GM12891 (cell line): ENCODE measurements at regions not wholly inside any gene's neighbourhood (a gene's known extent, or its start where the extent isn't known, plus 50 kb on each side); places are given as distances from the start of the nearest gene placed in this dataset.
"Not testable (repeated sequence)": the region's sequence is repeated elsewhere in the genome, so short reads cannot be mapped to it uniquely, and the experiment has no call there.

Source experiments
- DNase-seq: peaks from one replicate; pipeline ENCODE4 v3.0.0; 2011; ENCODE audit warnings: low spot score; ENCODE audit not compliant: insufficient read length
- FAIRE-seq: peaks from 2 replicates; lab custom pipeline; 2011; peaks lifted over from hg19 to GRCh38; lab: Jason Lieb, UNC
- PAX5 ChIP-seq: IDR thresholded peaks from 2 replicates; pipeline ENCODE4 v1.6.1; 2011; ENCODE audit warnings: low read length, moderate library complexity, mild to moderate bottlenecking; ENCODE audit not compliant: insufficient read depth, severe bottlenecking
- POLR2A ChIP-seq: IDR thresholded peaks from 2 replicates; pipeline ENCODE4 v1.6.1; 2011; ENCODE audit warnings: low read depth, low read length, control low read depth
- POLR2AphosphoS5 ChIP-seq: IDR thresholded peaks from 2 replicates; pipeline ENCODE4 v1.6.1; 2011; ENCODE audit warnings: low read depth, low read length, control low read depth
- POU2F2 ChIP-seq: IDR thresholded peaks from 2 replicates; pipeline ENCODE4 v1.6.1; 2011; ENCODE audit warnings: low read depth, mild to moderate bottlenecking, control low read depth, low read length, moderate library complexity
- SPI1 ChIP-seq: IDR thresholded peaks from 2 replicates; pipeline ENCODE4 v1.6.1; 2011; ENCODE audit warnings: low read depth, low read length, control low read depth
- TAF1 ChIP-seq: IDR thresholded peaks from 2 replicates; pipeline ENCODE4 v1.6.1; 2011; ENCODE audit warnings: low read depth, low read length, control low read depth

GRCh38 chr10:117492504-117492903 is 50.0 kb upstream of the EMX2 start:
- TF ChIP-seq POLR2AphosphoS5 (no peak), POU2F2 (no peak), TAF1 (no peak), POLR2A (no peak), PAX5 (no peak), SPI1 (no peak)
- FAIRE-seq: no peak
- no peak for DNase-seq

GRCh38 chr10:117488004-117488403 is 54.5 kb upstream of the EMX2 start:
- FAIRE-seq: no peak
- DNase-seq: no peak
- TF ChIP-seq POLR2AphosphoS5 (no peak), POLR2A (no peak), PAX5 (no peak), SPI1 (no peak), POU2F2 (no peak), TAF1 (no peak)

DNA sequence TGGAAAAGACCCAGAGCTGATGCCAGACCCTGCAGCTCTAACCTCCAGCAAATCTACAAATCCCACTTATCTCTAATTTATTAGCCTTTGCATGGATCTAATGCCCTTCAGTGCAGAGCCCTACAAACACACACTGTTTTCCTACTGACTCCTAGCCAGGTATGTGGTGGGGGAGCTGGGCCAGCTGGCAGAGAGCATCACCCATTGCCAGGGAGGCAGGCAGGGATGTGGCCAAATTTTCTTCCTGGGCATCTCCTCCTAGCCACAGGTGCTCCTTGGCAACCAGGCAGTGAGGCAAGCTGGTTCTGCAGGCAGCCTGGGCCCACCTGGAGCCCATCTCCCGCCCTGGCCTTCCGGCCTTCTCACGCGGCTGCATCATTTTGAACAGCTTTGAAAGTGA is 55.9 kb upstream of the EMX2 start:
- no peak for FAIRE-seq
- TF ChIP-seq PAX5: no peak
- no peak for TF ChIP-seq POU2F2
- TF ChIP-seq TAF1: no peak
- TF ChIP-seq SPI1: no peak
- no peak for DNase-seq

- TF ChIP-seq TAF1 (no peak), POU2F2 (no peak), POLR2AphosphoS5 (no peak), SPI1 (no peak), POLR2A (no peak), PAX5 (no peak)
- FAIRE-seq: no peak
- DNase-seq: no peak
Measured at GRCh38 chr10:117483056-117483590, 59.4 kb upstream of the EMX2 start.

DNA sequence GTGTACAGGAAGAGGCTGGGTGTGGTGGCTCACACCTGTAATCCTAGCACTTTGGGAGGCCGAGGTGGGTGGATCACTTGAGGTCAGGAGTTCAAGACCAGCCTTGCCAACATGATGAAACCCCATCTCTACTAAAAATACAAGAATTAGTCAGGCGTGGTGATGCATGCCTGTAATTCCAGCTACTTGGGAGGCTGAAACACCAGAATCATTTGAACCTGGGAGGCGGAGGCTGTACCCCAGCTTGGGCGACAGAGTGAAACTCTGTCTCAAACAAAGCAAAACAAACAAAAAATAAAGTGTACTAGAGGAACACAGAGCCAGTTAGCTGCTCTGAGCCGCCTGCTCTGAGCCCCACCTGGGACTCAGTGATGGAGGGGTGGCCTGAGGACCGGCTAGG is 61.5 kb upstream of the EMX2 start:
- not testable (repeated sequence) for DNase-seq, FAIRE-seq

- no peak for DNase-seq
- TF ChIP-seq POLR2A (no peak), SPI1 (no peak), POLR2AphosphoS5 (no peak), TAF1 (no peak), PAX5 (no peak), POU2F2 (no peak)
- FAIRE-seq: no peak
Measured at GRCh38 chr10:117480097-117480496, 62.4 kb upstream of the EMX2 start.

GRCh38 chr10:117477961-117478670 is 64.4 kb upstream of the EMX2 start:
- TF ChIP-seq POLR2A (no peak), POLR2AphosphoS5 (no peak), SPI1 (no peak), POU2F2 (no peak), TAF1 (no peak), PAX5 (no peak)
- DNase-seq (no peak), FAIRE-seq (no peak)

DNA sequence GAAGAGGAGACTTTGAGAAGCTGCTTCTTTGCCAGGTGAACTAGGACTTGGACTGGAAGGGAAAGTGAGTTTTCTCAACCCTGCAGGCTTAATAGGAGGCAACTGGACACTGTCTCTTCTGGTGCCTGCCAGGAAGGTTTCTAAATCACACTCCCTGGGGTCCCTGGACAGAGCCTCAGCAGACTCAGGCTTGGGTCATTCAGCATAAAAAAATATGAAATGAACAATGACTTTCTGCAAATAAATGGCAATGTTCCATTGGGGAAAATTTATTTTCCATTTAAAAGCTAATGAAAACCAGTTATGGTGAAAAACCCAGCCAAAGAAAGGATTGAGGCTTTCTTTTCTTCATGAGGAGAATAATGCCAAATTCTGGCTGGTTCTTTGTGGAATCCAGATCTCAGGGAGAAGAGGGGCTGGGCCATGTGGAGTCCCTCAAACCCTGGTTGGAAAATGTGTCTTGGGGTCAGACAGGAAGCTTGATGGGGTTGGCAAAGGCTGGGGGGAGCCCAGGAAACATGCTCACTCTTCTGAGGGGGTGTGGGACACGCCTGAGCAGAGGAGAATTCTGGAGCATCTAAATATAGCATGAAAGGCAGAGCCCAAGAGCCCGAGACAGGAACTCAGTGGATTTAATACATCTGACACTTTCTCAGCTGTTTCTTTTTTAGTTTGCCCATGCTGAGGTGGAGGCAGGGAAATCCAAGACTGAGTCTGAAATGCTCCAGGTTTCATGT is 65.2 kb upstream of the EMX2 start:
- DNase-seq: no peak
- no peak for FAIRE-seq
- TF ChIP-seq POU2F2: no peak
- TF ChIP-seq POLR2A: no peak
- no peak for TF ChIP-seq TAF1
- TF ChIP-seq SPI1: no peak
- TF ChIP-seq POLR2AphosphoS5: no peak
- TF ChIP-seq PAX5: no peak

DNA sequence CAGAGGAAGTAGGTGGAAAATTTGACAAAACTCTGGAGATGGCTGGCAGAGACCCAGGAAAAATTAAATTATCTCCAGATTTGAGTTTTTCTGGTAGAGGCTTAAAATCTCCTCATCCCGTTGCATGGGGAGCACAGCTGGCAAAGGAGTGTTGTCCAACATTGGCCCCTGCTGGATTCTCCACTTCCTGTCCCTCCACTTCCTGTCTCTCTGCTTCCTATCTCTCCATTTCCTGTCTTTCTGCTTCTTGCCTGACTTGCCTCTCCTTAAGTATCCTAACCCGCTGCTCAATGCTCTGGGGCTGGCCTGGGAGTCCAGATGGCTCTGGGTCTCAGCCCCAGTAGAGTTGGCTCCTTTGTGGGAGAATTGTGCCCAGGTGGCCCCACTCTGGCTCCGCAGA is 65.8 kb upstream of the EMX2 start:
- FAIRE-seq (no peak), DNase-seq (no peak)
- TF ChIP-seq POLR2A: no peak
- no peak for TF ChIP-seq SPI1
- no peak for TF ChIP-seq POLR2AphosphoS5
- TF ChIP-seq PAX5: no peak
- no peak for TF ChIP-seq POU2F2

DNA sequence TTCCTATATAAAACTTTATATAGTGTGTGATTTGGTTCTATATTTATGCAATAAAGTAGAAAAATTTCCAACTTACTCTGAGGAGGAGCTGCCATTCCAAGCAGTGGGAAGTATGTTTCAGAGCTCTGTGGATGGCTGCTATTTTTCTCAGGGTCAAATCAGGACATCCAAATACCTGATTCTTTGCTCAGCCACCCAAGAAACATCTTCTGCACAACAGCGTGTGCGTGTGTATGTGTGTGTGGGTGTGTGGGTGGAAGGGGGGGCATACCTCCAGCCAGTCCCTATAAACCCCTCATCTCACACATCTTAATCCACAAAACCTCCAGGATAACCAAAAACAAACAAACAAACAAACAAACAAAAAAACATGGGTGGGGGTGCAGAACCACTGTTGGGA is 66.3 kb upstream of the EMX2 start:
- no peak for TF ChIP-seq POU2F2
- no peak for TF ChIP-seq POLR2AphosphoS5
- TF ChIP-seq POLR2A: no peak
- no peak for DNase-seq
- FAIRE-seq: no peak

DNA sequence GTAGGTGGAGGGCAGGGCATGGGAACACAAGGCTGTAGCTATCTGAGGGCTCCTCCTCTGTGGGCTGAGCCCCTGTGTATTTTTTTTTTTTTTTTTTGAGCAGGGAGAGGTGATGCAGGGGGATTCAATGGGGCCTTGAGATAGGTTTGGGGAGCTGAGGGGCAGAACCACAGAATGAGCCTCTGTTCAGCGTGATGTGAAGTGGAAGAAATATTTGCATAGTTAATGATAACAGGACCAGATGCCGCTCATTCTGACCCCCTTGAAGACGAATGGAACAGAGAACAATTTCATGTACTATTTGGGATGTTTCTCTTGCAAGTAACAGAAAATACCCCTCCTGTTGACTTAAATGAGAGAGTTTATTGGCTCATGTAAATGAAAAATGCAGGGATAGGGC is 69.7 kb upstream of the EMX2 start:
- no peak for DNase-seq
- no peak for FAIRE-seq

More for the DNA sequence above, 69.7 kb upstream of the EMX2 start:
- TF ChIP-seq POLR2A (no peak), PAX5 (no peak), POLR2AphosphoS5 (no peak), POU2F2 (no peak), TAF1 (no peak), SPI1 (no peak)
